ENCODE measurements at regions not wholly inside any gene's neighbourhood (a gene's known extent, or its start where the extent isn't known, plus 50 kb on each side); places are given as distances from the start of the nearest gene placed in this dataset.

GRCh38 chr1:81228926-81229325, 571.8 kb upstream of the ADGRL2 start:
- TF ChIP-seq CTCF (IDR thresholded peaks at IDR 0.05; ENCODE audit: insufficient read depth, low read length) (no peak), POLR2AphosphoS5 (IDR thresholded peaks at IDR 0.05; ENCODE audit: low read depth) (no peak)
